HL-60 (cell line): ENCODE measurements at regions not wholly inside any gene's neighbourhood (a gene's known extent, or its start where the extent isn't known, plus 50 kb on each side); places are given as distances from the start of the nearest gene placed in this dataset.

Source experiments
- DNase-seq, 2 experiments: peaks; one replicate each; pipeline ENCODE4 v3.0.0-alpha.2; 2010 to 2020; ENCODE audit warnings: low read depth in 1 of 2, low spot score in 1 of 2
- H3K27ac ChIP-seq: fragments of 250-450 bp; sonication (Bioruptor Pico); replicated peaks from 2 replicates; pipeline ENCODE4 v1.5.1; 2020; ENCODE audit warnings: mild to moderate bottlenecking, moderate library complexity
- H3K27me3 ChIP-seq: fragments of 250-450 bp; sonication (Bioruptor Pico); 2 replicates; pipeline ENCODE4 v1.5.1; 2021; ENCODE audit warnings: mild to moderate bottlenecking, moderate library complexity; ENCODE audit not compliant: insufficient read depth, poor library complexity, severe bottlenecking
- H3K4me3 ChIP-seq: replicated peaks from 2 replicates; pipeline ENCODE4 v1.5.1; 2011; ENCODE audit warnings: mild to moderate bottlenecking, control low read depth, low read length; ENCODE audit not compliant: insufficient read depth
- CTCF ChIP-seq: IDR thresholded peaks from one replicate; pipeline ENCODE4 v1.5.1; 2011; ENCODE audit warnings: low read length, control low read depth, inconsistent platforms; ENCODE audit not compliant: insufficient read depth
- GABPA ChIP-seq: IDR thresholded peaks from 2 replicates; pipeline ENCODE4 v1.6.1; 2012; ENCODE audit warnings: low read depth
- POLR2AphosphoS5 ChIP-seq: IDR thresholded peaks from 2 replicates; pipeline ENCODE4 v1.6.1; 2012; ENCODE audit warnings: low read depth
- REST ChIP-seq: IDR thresholded peaks from 2 replicates; pipeline ENCODE4 v1.6.1; 2012; ENCODE audit warnings: low read depth; ENCODE audit not compliant: insufficient replicate concordance
- SPI1 ChIP-seq: IDR thresholded peaks from 2 replicates; pipeline ENCODE4 v1.6.1; 2012; ENCODE audit warnings: low read depth, mild to moderate bottlenecking, borderline replicate concordance

GRCh38 chr2:23230885-23231284 lies 154.1 kb upstream of the KLHL29 start:
- TF ChIP-seq GABPA, result no peak
- TF ChIP-seq POLR2AphosphoS5, result no peak
- TF ChIP-seq REST, result no peak
- no peak for TF ChIP-seq CTCF
- TF ChIP-seq SPI1, result no peak
- no peak for DNase-seq
- H3K27ac ChIP-seq, result no peak overlapping the region
- H3K4me3 ChIP-seq, result no peak overlapping the region
- H3K27me3 ChIP-seq, result no peaks in the 10 kb centered on the region

GRCh38 chr2:23231865-23232264 lies 153.1 kb upstream of the KLHL29 start:
- Histone ChIP-seq H3K27me3 (no peaks in the 10 kb centered on the region), H3K4me3 (no peak overlapping the region), H3K27ac (no peak overlapping the region)
- DNase-seq, result no peak
- no peak for TF ChIP-seq CTCF

GRCh38 chr2:23235292-23235691 lies 149.7 kb upstream of the KLHL29 start:
- TF ChIP-seq GABPA (no peak), POLR2AphosphoS5 (no peak), REST (no peak), CTCF (no peak), SPI1 (no peak)
- H3K27me3 ChIP-seq, result no peaks in the 10 kb centered on the region
- no peak overlapping the region for H3K4me3 ChIP-seq
- no peak overlapping the region for H3K27ac ChIP-seq
- no peak for DNase-seq

GRCh38 chr2:23235736-23236135 lies 149.2 kb upstream of the KLHL29 start:
- Histone ChIP-seq H3K27ac (no peak overlapping the region), H3K4me3 (no peak overlapping the region), H3K27me3 (no peaks in the 10 kb centered on the region)
- TF ChIP-seq CTCF, result no peak
- TF ChIP-seq GABPA, result no peak
- TF ChIP-seq SPI1, result no peak
- no peak for TF ChIP-seq REST
- no peak for TF ChIP-seq POLR2AphosphoS5
- no peak for DNase-seq
